GM12865 (cell line): ENCODE measurements at regions not wholly inside any gene's neighbourhood (a gene's known extent, or its start where the extent isn't known, plus 50 kb on each side); places are given as distances from the start of the nearest gene placed in this dataset.

Source experiments
- DNase-seq: peaks from one replicate; pipeline ENCODE4 v3.0.0; 2010; ENCODE audit warnings: low read depth
- H3K4me3 ChIP-seq: 2 replicates; pipeline ENCODE4 v1.5.1; 2011; ENCODE audit warnings: mild to moderate bottlenecking, low read depth, low read length, control low read depth
- TF ChIP-seq, protein P1 (sequence below): IDR thresholded peaks from 2 replicates; pipeline ENCODE4 v1.5.1; 2011; ENCODE audit warnings: low read length, control low read depth, low read depth, inconsistent platforms; ENCODE audit not compliant: insufficient read depth; ENCODE audit errors: missing control alignments

DNA sequence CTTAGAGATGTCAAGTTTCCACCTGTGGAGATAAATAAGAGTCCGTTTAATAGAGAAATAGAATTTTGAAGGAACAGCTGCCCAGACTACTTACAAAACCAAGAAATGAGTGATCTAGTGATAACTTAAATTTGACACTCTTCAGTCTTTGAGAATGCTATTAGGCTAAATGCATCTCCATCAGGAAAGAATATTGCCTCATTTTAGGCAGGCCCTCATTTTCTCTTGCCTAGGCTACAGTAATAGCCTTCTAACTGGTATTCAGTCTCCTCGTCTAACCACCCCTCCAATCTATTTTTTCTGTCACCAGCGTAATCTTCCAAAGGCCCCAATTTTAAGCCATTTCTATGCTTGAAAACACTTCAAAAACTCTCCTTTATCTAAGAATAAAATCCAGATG, 537.8 kb upstream of the CA10 start:
- no peak for DNase-seq
- TF ChIP-seq, protein P1, sequence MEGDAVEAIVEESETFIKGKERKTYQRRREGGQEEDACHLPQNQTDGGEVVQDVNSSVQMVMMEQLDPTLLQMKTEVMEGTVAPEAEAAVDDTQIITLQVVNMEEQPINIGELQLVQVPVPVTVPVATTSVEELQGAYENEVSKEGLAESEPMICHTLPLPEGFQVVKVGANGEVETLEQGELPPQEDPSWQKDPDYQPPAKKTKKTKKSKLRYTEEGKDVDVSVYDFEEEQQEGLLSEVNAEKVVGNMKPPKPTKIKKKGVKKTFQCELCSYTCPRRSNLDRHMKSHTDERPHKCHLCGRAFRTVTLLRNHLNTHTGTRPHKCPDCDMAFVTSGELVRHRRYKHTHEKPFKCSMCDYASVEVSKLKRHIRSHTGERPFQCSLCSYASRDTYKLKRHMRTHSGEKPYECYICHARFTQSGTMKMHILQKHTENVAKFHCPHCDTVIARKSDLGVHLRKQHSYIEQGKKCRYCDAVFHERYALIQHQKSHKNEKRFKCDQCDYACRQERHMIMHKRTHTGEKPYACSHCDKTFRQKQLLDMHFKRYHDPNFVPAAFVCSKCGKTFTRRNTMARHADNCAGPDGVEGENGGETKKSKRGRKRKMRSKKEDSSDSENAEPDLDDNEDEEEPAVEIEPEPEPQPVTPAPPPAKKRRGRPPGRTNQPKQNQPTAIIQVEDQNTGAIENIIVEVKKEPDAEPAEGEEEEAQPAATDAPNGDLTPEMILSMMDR = no peak
- no peak overlapping the region for H3K4me3 ChIP-seq

DNA sequence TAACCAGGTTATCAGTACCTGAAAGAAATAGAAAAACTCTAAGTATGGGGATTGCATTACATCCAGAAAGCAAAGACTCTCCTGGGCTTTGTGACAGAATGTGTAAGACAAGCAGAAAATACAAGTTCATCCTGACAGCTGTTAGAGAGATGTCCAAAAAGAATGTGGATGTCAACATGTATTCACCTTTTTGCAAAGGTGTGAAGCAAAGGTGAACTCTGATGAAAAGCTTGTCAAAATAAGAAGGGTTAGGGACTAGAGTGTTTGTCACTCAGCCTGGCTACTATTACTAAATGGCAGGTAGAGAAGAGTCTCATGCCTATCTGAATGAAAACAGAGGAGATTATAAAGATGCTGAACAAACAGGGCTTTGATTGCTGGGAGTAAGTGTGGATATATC, 527.6 kb upstream of the CA10 start:
- DNase-seq = no peak
- no peak overlapping the region for H3K4me3 ChIP-seq
- TF ChIP-seq, protein P1 = no peak

DNA sequence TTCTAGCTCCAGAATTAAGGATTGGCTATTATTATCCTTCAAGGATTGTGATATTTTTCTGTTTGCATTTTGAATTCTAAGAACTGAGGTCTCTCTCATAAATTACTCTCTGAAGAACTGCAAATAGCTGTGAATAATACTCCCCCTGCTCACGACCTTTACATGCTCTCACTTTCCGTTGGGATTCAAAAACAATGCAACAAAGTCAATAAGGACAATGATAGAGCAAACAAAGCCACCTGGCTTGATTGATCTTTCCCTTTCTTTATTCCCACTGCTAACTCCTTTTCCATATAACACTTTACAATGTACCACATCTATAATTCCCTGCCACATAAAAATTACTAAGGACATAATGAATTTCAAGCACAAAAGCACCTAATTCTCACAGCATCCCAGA, 523.0 kb upstream of the CA10 start:
- no peak overlapping the region for H3K4me3 ChIP-seq
- TF ChIP-seq, protein P1 = no peak
- no peak for DNase-seq

DNA sequence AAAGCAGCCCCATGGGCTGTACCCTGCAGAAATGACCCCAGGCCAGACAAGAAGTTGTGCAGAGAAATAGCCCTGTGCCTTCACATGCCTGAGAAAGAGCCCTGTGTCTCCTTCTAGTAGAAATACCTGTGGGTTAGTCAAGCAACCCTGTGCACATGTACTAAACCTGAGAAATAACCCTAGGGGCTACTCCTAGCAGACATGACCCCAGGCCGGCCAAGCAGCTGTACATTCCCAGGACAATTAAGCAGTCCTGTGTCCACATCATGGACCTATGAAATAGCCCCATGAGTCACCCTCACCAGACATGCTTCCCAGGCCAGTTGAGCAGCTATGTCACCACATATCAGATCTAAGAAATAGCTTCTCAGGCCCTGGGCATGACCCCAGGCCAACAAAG, 519.7 kb upstream of the CA10 start:
- no peak overlapping the region for H3K4me3 ChIP-seq
- no peak for DNase-seq
- TF ChIP-seq, protein P1 = no peak

DNA sequence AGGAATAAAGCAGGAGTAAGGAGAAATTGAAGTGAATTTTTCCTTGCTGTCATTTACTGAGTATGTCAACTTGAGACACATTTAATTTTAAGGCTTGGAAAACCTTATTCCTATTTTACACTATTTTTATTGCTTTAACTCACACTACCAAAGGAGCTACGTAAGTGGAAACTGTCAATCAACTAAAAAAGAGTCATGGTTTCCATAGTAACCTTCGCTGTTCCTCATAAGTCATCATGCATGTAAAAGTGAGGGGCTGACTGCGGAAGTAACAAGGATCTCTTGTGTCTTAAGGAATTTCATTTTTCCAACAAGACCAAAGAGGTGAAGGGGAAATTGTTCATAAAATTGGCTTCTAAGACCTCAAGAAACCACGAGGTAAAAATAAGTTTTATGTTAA, 516.2 kb upstream of the CA10 start:
- DNase-seq = no peak
- H3K4me3 ChIP-seq = no peak overlapping the region
- TF ChIP-seq, protein P1 = no peak

DNA sequence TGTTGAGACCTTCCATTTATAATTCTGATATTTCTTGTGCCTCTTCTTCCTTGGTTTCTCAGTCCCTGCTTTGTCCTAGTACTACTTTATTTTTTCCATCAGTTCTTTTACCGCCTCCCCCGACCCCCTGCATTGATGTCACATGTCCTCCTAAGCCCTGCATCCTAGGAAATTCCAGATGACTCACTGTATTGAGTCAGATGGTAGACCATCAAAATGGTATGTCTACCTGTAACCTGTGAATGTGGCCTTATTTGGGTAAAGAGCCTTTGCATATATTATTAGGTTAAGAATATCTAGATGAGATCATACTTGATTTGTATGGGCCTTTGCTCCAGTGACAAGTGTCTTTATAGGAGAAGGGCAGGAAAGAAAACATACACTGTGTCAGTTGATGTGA, 515.3 kb upstream of the CA10 start:
- TF ChIP-seq, protein P1 = no peak
- no peak for DNase-seq

DNA sequence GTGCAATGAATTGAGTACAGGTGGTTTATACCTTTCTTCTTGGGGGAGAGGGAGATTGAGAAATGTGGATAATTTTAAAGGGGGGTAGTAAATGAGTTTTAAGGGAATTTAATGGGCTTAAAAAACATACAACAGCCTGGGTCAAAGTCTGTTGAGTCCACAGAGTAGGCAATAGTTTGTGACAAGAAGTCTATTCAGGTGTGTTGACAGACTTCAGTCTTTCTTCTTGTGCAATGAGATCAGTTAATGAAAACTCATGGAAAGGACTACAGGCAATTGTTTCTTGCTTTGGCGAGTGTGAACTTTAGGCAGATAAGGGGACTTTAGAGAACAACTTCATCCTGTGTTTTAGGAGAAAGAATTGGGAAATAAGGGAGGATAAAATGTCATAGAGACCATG, 507.8 kb upstream of the CA10 start:
- no peak for DNase-seq
- TF ChIP-seq, protein P1 = no peak
- H3K4me3 ChIP-seq = no peak overlapping the region

More for the DNA sequence above, 515.3 kb upstream of the CA10 start:
- H3K4me3 ChIP-seq = no peak overlapping the region
